Effector memory CD4-positive, alpha-beta T cell (primary cell): ENCODE measurements at regions not wholly inside any gene's neighbourhood (a gene's known extent, or its start where the extent isn't known, plus 50 kb on each side); places are given as distances from the start of the nearest gene placed in this dataset.

Source experiments
- DNase-seq, 3 donors: peaks; one replicate each; pipeline ENCODE4 v3.0.0-alpha.2; 2020
- H3K27ac ChIP-seq: 2 replicates; pipeline ENCODE4 v1.7.0; 2013; ENCODE audit warnings: mild to moderate bottlenecking, low read length, moderate library complexity; ENCODE audit not compliant: insufficient read depth, poor library complexity, severe bottlenecking
- H3K27me3 ChIP-seq: replicated peaks from 2 replicates; pipeline ENCODE4 v1.7.0; 2013; ENCODE audit warnings: mild to moderate bottlenecking, low read length; ENCODE audit not compliant: insufficient read depth, control insufficient read depth, poor library complexity, severe bottlenecking
- H3K36me3 ChIP-seq: 2 replicates; pipeline ENCODE4 v1.7.0; 2013; ENCODE audit warnings: mild to moderate bottlenecking, low read length, moderate library complexity; ENCODE audit not compliant: control insufficient read depth, insufficient read depth
- H3K4me1 ChIP-seq: 2 replicates; pipeline ENCODE4 v1.7.0; 2013; ENCODE audit warnings: low read length, mild to moderate bottlenecking; ENCODE audit not compliant: control insufficient read depth, insufficient read depth, poor library complexity, severe bottlenecking
- H3K4me3 ChIP-seq: 2 replicates; pipeline ENCODE4 v1.7.0; 2013; ENCODE audit warnings: low read length, low read depth, mild to moderate bottlenecking; ENCODE audit not compliant: insufficient read depth, poor library complexity, severe bottlenecking
- H3K9me3 ChIP-seq: 2 replicates; pipeline ENCODE4 v1.7.0; 2013; ENCODE audit warnings: mild to moderate bottlenecking, low read length, moderate library complexity; ENCODE audit not compliant: control insufficient read depth

- Histone ChIP-seq H3K36me3 (no peaks in the 10 kb centered on the region), H3K27ac (no peak overlapping the region)
Measured at GRCh38 chr10:3692387-3692999, 92.5 kb downstream of the KLF6 start.

GRCh38 chr10:3691482-3691881 lies 93.5 kb downstream of the KLF6 start:
- Histone ChIP-seq H3K4me3 (no peak overlapping the region), H3K4me1 (no peaks in the 10 kb centered on the region), H3K36me3 (no peaks in the 10 kb centered on the region), H3K9me3 (no peaks in the 10 kb centered on the region), H3K27ac (no peak overlapping the region), H3K27me3 (no peaks in the 10 kb centered on the region)
- DNase-seq: no peak

More at GRCh38 chr10:3692387-3692999, 92.5 kb downstream of the KLF6 start:
- Histone ChIP-seq H3K4me3 (no peak overlapping the region), H3K27me3 (no peaks in the 10 kb centered on the region), H3K4me1 (no peaks in the 10 kb centered on the region), H3K9me3 (no peaks in the 10 kb centered on the region)
- no peak for DNase-seq

GRCh38 chr10:3689871-3690510 lies 95.0 kb downstream of the KLF6 start:
- H3K27ac ChIP-seq: no peak overlapping the region
- no peaks in the 10 kb centered on the region for H3K36me3 ChIP-seq
- H3K4me1 ChIP-seq: no peaks in the 10 kb centered on the region
- no peak for DNase-seq
- no peak overlapping the region for H3K4me3 ChIP-seq
- no peaks in the 10 kb centered on the region for H3K9me3 ChIP-seq
- H3K27me3 ChIP-seq: no peaks in the 10 kb centered on the region

GRCh38 chr10:3687510-3688081 lies 97.4 kb downstream of the KLF6 start:
- no peak for DNase-seq
- H3K27ac ChIP-seq: no peak overlapping the region
- H3K4me3 ChIP-seq: no peak overlapping the region
- no peaks in the 10 kb centered on the region for H3K9me3 ChIP-seq
- no peaks in the 10 kb centered on the region for H3K27me3 ChIP-seq
- no peaks in the 10 kb centered on the region for H3K4me1 ChIP-seq
- H3K36me3 ChIP-seq: no peaks in the 10 kb centered on the region

GRCh38 chr10:3685384-3685783 lies 99.6 kb downstream of the KLF6 start:
- H3K36me3 ChIP-seq: no peaks in the 10 kb centered on the region
- no peak overlapping the region for H3K27ac ChIP-seq
- no peak overlapping the region for H3K4me3 ChIP-seq
- H3K9me3 ChIP-seq: no peaks in the 10 kb centered on the region
- H3K27me3 ChIP-seq: no peaks in the 10 kb centered on the region
- no peaks in the 10 kb centered on the region for H3K4me1 ChIP-seq
- no peak for DNase-seq

- Histone ChIP-seq H3K4me1 (no peaks in the 10 kb centered on the region), H3K27ac (no peak overlapping the region), H3K4me3 (no peak overlapping the region), H3K36me3 (no peaks in the 10 kb centered on the region), H3K9me3 (no peaks in the 10 kb centered on the region), H3K27me3 (no peaks in the 10 kb centered on the region)
- no peak for DNase-seq
Measured at GRCh38 chr10:3684891-3685290, 100.1 kb downstream of the KLF6 start.

GRCh38 chr10:3683560-3683959 lies 101.4 kb downstream of the KLF6 start:
- Histone ChIP-seq H3K9me3 (no peaks in the 10 kb centered on the region), H3K4me3 (no peak overlapping the region), H3K36me3 (no peaks in the 10 kb centered on the region), H3K4me1 (no peaks in the 10 kb centered on the region), H3K27ac (no peak overlapping the region), H3K27me3 (no peaks in the 10 kb centered on the region)
- no peak for DNase-seq

- Histone ChIP-seq H3K4me3 (no peak overlapping the region), H3K27me3 (no peaks in the 10 kb centered on the region), H3K36me3 (no peaks in the 10 kb centered on the region), H3K4me1 (no peaks in the 10 kb centered on the region), H3K9me3 (no peaks in the 10 kb centered on the region), H3K27ac (no peak overlapping the region)
- DNase-seq: no peak
Measured at GRCh38 chr10:3682745-3683144, 102.3 kb downstream of the KLF6 start.

- Histone ChIP-seq H3K27ac (no peak overlapping the region), H3K36me3 (no peaks in the 10 kb centered on the region), H3K27me3 (no peaks in the 10 kb centered on the region), H3K4me1 (no peaks in the 10 kb centered on the region), H3K4me3 (no peak overlapping the region), H3K9me3 (no peaks in the 10 kb centered on the region)
- no peak for DNase-seq
Measured at GRCh38 chr10:3681642-3682554, 103.1 kb downstream of the KLF6 start.
